IPS-20b (cell line): ENCODE measurements at regions not wholly inside any gene's neighbourhood (a gene's known extent, or its start where the extent isn't known, plus 50 kb on each side); places are given as distances from the start of the nearest gene placed in this dataset.

ENCODE experiments used
- H3K27ac ChIP-seq: one replicate; pipeline ENCODE4 v1.5.1; 2013; ENCODE audit warnings: low read length
- H3K27me3 ChIP-seq: 2 replicates; pipeline ENCODE4 v1.6.1; 2013; ENCODE audit warnings: mild to moderate bottlenecking, low read length, inconsistent platforms; ENCODE audit not compliant: insufficient read depth
- H3K36me3 ChIP-seq: 2 replicates; pipeline ENCODE4 v1.6.1; 2013; ENCODE audit warnings: low read depth, mild to moderate bottlenecking, inconsistent platforms, low read length, moderate library complexity; ENCODE audit not compliant: insufficient read depth
- H3K4me1 ChIP-seq: 2 replicates; pipeline ENCODE4 v1.6.1; 2013; ENCODE audit warnings: mild to moderate bottlenecking, control low read depth, inconsistent platforms, low read length, moderate library complexity; ENCODE audit not compliant: insufficient read depth
- H3K4me3 ChIP-seq: 2 replicates; pipeline ENCODE4 v1.5.1; 2013; ENCODE audit warnings: mild to moderate bottlenecking, low read length, inconsistent platforms
- H3K9ac ChIP-seq: 2 replicates; pipeline ENCODE4 v1.6.1; 2013; ENCODE audit warnings: low read depth, mild to moderate bottlenecking, inconsistent platforms, low read length, moderate library complexity
- H3K9me3 ChIP-seq: 2 replicates; pipeline ENCODE4 v1.6.1; 2013; ENCODE audit warnings: mild to moderate bottlenecking, low read depth, low read length, inconsistent platforms; ENCODE audit not compliant: insufficient read depth

DNA sequence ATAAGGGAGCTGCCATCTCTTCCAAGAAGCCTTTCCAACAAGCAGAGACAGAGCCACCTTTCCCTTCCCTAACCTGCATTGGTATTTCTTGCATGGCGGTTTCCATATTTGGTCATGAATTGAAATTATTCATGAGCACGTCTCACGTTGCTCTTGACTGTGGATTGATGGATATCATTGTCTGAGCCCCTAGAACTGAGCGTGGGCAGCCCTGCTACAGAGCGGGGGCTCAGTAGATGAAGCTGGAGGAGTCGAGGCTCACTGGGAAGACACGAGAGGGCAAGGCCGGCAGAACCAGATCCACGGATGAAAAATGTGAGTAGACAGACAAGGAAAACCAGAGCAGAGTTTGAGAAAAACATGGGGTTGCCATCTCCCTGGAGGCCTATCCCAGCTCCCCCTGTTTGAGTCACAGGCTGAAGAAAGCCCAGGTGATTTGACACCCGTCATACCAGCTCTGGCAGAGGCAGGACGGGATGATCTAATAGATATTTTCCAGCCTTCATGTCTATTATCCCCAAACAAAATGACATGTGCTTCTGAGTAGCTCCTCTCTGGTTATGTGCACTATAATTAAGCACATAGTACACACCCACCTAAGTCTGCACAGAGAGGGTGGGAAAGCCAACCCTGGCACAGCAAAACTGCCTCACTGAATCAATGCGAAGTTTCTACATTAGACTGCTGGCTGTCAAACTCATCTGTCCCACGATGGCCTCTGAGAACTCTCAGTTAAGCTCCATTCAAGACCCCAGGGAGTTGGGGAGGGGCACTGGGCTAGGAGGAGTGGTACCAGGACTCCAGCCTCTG, 363.5 kb upstream of the KLHL29 start:
- no peaks in the 10 kb centered on the region for H3K36me3 ChIP-seq
- H3K4me3 ChIP-seq = no peak overlapping the region
- H3K4me1 ChIP-seq = no peaks in the 10 kb centered on the region; the same call in 1 of the 2 replicates
- H3K27me3 ChIP-seq = no peaks in the 10 kb centered on the region
- no peak overlapping the region for H3K27ac ChIP-seq
- H3K9ac ChIP-seq = no peak overlapping the region
- no peaks in the 10 kb centered on the region for H3K9me3 ChIP-seq

DNA sequence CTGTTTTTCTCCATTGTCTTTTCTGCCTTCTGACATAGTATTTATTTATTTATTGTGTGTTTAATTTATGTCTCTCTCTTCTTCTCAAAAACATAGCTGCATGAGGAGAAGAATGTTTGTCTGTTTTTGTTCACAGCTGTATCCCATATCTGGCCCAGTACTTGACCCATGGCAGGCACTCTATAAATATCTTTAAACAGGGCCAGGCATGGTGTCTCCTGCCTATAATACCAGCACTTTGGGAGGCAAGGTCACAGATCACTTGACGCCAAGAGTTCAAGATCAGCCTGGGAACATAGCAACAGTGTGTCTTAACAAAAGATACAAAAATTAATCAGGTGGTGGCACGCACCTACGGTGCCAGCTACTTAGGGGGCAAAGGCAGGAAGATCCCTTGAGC, 361.3 kb upstream of the KLHL29 start:
- Histone ChIP-seq H3K9me3 (no peaks in the 10 kb centered on the region), H3K36me3 (no peaks in the 10 kb centered on the region), H3K4me3 (no peak overlapping the region), H3K27ac (no peak overlapping the region), H3K4me1 (no peaks in the 10 kb centered on the region; the same call in 1 of the 2 replicates), H3K27me3 (no peaks in the 10 kb centered on the region), H3K9ac (no peak overlapping the region)

DNA sequence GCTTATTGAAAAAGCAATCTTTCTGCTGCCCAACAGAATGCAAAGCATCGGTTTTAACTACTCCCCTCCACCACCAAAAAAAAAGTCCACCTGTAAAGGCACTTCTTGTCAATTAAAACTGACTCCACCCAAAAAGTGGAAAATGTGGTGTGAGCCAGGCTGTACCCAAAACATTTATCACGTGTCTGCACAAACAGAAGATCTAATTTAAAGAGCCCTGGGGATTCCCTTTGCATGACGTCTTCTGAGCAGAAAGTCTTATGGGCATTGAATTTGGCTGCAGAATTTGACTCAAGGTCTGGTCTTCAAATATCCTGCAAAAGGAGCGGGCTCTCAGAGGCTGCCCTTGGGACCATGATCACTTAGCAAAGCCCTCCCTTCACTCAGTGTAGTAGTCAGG, 358.3 kb upstream of the KLHL29 start:
- H3K27me3 ChIP-seq = no peaks in the 10 kb centered on the region
- no peaks in the 10 kb centered on the region for H3K36me3 ChIP-seq
- H3K4me3 ChIP-seq = no peak overlapping the region
- no peak overlapping the region for H3K9ac ChIP-seq
- H3K27ac ChIP-seq = no peak overlapping the region
- no peaks in the 10 kb centered on the region for H3K9me3 ChIP-seq
- H3K4me1 ChIP-seq = no peaks in the 10 kb centered on the region

DNA sequence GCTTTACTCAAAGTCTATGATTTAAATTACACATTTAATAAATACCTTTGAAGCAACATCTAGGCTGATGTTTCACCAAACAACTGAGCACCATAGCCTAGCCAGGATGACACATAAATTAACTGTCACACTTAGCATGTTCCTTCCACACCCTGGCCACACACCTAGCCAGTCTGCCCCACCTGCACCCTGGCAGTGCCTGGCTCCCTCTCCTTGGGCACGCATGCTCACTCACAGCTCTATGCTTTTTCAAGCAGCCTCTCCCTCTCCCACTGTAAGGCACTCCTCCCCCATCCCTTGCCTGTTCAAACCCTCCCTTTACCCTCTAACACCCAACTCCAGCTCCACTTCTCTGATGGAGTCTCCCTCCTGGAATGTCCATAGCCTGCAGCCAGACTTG, 357.6 kb upstream of the KLHL29 start:
- Histone ChIP-seq H3K9me3 (no peaks in the 10 kb centered on the region), H3K9ac (no peak overlapping the region), H3K4me3 (no peak overlapping the region), H3K27me3 (no peaks in the 10 kb centered on the region), H3K27ac (no peak overlapping the region), H3K36me3 (no peaks in the 10 kb centered on the region), H3K4me1 (no peaks in the 10 kb centered on the region)

DNA sequence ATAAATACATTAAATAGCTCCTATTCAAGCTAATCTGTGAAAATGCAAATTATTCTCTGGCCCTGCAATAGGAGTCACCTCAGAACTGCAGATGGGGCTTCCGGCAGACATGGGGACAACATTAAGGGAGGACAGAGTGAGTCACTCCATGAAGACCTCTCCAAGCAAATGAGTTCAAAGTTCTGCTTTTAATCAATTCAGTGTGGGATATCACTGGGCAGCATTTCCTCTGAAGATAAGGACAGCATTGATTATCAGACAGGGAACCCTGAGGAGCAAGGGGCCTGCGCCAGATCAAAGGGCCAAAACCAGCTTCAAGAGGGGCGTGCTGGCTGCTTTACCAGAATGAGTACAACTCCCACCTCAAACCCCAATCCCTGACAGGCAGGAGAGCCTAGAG, 356.9 kb upstream of the KLHL29 start:
- no peak overlapping the region for H3K9ac ChIP-seq
- no peaks in the 10 kb centered on the region for H3K9me3 ChIP-seq
- no peaks in the 10 kb centered on the region for H3K27me3 ChIP-seq
- H3K4me1 ChIP-seq = no peaks in the 10 kb centered on the region
- no peak overlapping the region for H3K4me3 ChIP-seq
- H3K36me3 ChIP-seq = no peaks in the 10 kb centered on the region
- no peak overlapping the region for H3K27ac ChIP-seq

DNA sequence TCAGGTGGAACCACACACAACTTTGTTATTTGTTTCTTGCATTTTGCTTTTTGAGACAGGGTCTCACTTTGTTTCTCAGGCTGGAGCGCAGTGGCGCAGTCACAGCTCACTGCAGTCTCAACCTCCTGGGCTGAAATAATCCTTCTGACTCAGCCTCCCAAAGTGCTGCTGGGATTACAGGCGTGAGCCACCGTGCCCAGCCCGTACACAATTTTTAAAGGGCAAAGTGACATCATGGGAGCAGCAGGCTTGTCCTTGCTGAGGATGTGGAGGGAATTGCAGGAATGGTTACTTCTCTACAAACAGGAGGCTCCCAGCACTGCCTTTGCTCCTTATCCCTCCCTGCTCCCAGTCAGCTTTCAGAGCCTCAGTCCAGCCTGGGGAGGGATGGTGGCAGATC, 355.9 kb upstream of the KLHL29 start:
- Histone ChIP-seq H3K27ac (no peak overlapping the region), H3K9ac (no peak overlapping the region), H3K27me3 (no peaks in the 10 kb centered on the region), H3K4me3 (no peak overlapping the region), H3K36me3 (no peaks in the 10 kb centered on the region), H3K9me3 (no peaks in the 10 kb centered on the region), H3K4me1 (no peaks in the 10 kb centered on the region)

DNA sequence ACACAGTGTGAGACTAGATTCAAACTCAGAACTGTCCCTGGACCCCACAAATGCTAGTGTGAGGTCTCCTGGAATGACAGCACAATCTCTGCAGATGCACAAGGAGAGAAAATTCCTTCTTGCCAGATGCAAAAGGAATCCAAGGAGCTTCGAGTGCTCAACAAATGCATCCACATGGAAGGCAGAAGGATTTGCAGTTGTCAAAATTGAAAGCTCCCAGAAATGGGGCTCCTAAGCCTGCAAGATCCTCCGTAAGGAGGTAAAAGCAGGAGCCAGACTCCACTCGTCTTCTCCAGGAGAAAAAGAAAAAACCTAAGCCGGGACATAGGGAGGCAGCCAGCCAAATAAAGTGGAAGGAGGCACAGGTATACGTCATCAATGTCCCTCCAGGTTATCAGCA, 355.0 kb upstream of the KLHL29 start:
- H3K27me3 ChIP-seq = no peaks in the 10 kb centered on the region
- no peak overlapping the region for H3K4me3 ChIP-seq
- no peak overlapping the region for H3K27ac ChIP-seq
- H3K36me3 ChIP-seq = no peaks in the 10 kb centered on the region
- H3K9me3 ChIP-seq = no peaks in the 10 kb centered on the region
- H3K4me1 ChIP-seq = no peaks in the 10 kb centered on the region
- no peak overlapping the region for H3K9ac ChIP-seq

DNA sequence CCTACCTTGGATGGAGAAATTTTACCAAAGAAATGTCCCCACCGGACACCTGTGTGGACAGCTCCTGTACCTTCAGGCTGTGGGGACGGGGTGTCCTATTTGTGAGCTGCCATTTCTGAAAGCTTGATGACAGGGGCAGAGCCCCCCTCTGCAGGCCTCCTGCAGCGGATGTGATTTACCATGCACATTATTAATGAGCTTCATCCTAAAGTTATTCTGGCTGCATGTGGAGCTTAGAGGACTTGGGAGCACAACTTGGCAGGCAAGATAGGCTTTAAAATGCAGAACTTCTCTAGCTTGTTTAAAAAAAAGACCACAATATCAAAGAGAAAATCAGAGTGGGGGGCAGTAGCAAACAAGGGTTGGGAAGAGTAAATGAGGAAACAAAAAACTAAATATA, 350.0 kb upstream of the KLHL29 start:
- H3K4me1 ChIP-seq = no peaks in the 10 kb centered on the region; the same call in 1 of the 2 replicates
- no peak overlapping the region for H3K4me3 ChIP-seq
- no peaks in the 10 kb centered on the region for H3K36me3 ChIP-seq
- no peaks in the 10 kb centered on the region for H3K9me3 ChIP-seq
- H3K9ac ChIP-seq = no peak overlapping the region
- H3K27ac ChIP-seq = no peak overlapping the region
- H3K27me3 ChIP-seq = no peaks in the 10 kb centered on the region

DNA sequence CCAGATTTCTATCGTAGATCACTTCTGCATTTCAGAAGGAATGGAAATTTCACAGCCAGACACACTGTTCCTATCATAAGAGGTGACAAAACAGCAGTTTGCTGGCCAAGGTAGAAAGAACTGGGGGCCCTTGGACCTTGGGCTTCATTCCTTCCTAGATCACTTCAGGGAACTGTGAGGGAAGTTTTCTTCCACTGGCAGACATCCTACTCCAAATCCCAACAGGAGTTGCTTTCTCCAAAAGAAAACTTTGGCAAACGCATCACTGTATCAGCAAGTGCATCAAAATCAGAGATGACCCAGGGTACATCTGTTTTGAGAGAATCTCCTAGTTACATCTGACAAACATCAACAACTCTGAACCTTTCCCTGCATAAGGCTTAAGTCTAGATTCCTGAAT, 348.4 kb upstream of the KLHL29 start:
- Histone ChIP-seq H3K4me3 (no peak overlapping the region), H3K9me3 (no peaks in the 10 kb centered on the region), H3K27ac (no peak overlapping the region), H3K27me3 (no peaks in the 10 kb centered on the region), H3K36me3 (no peaks in the 10 kb centered on the region), H3K4me1 (no peaks in the 10 kb centered on the region; the same call in 1 of the 2 replicates), H3K9ac (no peak overlapping the region)

DNA sequence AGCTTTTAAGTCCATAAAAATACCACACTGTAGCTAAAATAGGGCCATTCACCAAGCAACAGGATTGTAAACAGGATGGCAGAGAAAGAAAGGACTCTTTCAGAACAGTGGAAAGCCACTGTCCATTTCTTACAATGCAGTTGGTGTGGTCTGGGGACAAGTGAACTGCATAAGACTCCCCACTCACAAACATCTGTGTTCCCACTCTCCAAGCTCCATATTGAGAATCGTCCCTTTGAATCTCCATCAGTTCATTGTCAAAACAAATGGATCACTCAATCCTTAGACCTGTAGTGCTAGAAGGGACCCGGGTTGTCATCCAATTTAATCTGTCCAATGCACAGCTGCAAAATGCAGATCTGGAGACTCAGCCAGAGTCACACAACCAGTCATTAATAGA, 347.4 kb upstream of the KLHL29 start:
- no peaks in the 10 kb centered on the region; the same call in 1 of the 2 replicates for H3K4me1 ChIP-seq
- no peak overlapping the region for H3K9ac ChIP-seq
- no peaks in the 10 kb centered on the region for H3K36me3 ChIP-seq
- H3K9me3 ChIP-seq = no peaks in the 10 kb centered on the region
- H3K4me3 ChIP-seq = no peak overlapping the region
- no peaks in the 10 kb centered on the region for H3K27me3 ChIP-seq
- H3K27ac ChIP-seq = no peak overlapping the region

DNA sequence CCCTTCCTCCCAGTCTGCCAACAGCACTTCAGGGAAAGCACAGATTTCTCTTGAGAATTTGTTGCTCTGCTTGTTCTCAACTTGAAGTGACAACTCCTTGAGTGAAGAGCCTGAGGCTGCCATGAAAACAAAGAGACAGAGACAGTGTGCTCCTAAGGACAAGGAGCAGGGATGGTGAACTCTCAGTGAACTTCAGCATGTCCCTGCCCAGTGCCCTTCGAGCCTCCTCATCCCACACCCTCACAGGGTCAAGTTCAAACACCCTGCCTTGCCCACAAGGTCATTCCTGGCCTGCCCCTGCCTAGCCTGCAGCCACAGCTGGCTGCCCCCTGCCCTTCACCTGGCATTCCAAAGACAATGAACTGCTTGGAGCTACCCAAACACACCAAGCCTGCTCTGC, 343.5 kb upstream of the KLHL29 start:
- Histone ChIP-seq H3K36me3 (no peaks in the 10 kb centered on the region), H3K27me3 (no peaks in the 10 kb centered on the region), H3K27ac (no peak overlapping the region), H3K9me3 (no peaks in the 10 kb centered on the region), H3K4me3 (no peak overlapping the region), H3K9ac (no peak overlapping the region), H3K4me1 (no peaks in the 10 kb centered on the region)

DNA sequence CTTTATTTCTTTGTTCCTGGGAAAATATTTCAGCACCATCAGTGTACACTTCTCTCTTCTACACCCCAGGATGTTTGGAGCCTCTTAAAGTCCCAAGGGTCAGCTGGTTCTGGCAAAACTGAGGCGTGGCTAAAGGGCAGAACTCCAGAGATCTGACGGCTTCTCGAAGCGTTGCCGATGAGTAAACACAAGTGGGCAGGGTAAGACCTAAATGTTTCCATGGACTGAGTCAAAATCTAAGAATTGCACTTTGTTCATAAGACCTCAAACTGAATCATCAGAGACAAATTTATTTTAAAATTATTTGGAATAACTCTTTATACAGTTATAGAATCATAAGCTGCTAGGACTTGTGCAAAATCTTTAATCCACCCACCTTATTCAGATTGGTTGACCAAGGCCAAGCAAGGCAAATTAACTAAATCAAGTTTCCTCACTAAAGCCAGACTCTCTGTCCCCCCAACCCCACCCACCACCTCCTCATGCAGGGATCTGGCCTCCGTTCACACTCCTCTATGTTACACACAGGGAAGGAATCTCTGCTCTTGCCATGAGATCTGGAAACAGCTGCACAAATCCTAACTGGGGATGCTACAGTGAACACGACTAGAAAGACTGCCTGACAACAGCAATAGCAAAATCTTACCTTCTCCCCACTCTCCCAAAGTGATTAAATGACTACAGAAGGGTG, 342.6 kb upstream of the KLHL29 start:
- Histone ChIP-seq H3K4me1 (no peaks in the 10 kb centered on the region), H3K4me3 (no peak overlapping the region), H3K9me3 (no peaks in the 10 kb centered on the region), H3K36me3 (no peaks in the 10 kb centered on the region), H3K27me3 (no peaks in the 10 kb centered on the region), H3K27ac (no peak overlapping the region), H3K9ac (no peak overlapping the region)
